ENCODE measurements at regions not wholly inside any gene's neighbourhood (a gene's known extent, or its start where the extent isn't known, plus 50 kb on each side); places are given as distances from the start of the nearest gene placed in this dataset.

- Mint-ChIP-seq H3K27me3 (ENCODE audit: unreplicated experiment) (no peaks in the 10 kb centered on the region), H3K27ac (ENCODE audit: unreplicated experiment) (no peak overlapping the region), H3K4me3 (ENCODE audit: unreplicated experiment) (no peak overlapping the region), H3K9me3 (ENCODE audit: unreplicated experiment) (peaks cover 2% of the 10 kb centered on the region), H3K36me3 (ENCODE audit: unreplicated experiment) (no peaks in the 10 kb centered on the region), H3K4me1 (ENCODE audit: low read depth, unreplicated experiment) (peaks cover 5% of the 10 kb centered on the region)
- TF ChIP-seq, protein P1, sequence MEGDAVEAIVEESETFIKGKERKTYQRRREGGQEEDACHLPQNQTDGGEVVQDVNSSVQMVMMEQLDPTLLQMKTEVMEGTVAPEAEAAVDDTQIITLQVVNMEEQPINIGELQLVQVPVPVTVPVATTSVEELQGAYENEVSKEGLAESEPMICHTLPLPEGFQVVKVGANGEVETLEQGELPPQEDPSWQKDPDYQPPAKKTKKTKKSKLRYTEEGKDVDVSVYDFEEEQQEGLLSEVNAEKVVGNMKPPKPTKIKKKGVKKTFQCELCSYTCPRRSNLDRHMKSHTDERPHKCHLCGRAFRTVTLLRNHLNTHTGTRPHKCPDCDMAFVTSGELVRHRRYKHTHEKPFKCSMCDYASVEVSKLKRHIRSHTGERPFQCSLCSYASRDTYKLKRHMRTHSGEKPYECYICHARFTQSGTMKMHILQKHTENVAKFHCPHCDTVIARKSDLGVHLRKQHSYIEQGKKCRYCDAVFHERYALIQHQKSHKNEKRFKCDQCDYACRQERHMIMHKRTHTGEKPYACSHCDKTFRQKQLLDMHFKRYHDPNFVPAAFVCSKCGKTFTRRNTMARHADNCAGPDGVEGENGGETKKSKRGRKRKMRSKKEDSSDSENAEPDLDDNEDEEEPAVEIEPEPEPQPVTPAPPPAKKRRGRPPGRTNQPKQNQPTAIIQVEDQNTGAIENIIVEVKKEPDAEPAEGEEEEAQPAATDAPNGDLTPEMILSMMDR (IDR thresholded peaks at IDR 0.05; ENCODE audit: partially characterized antibody, unreplicated experiment) = no peak
- DNase-seq = no peak
Measured at GRCh38 chr9:28762167-28762566, 1188.9 kb upstream of the C9orf72 start.

- Mint-ChIP-seq H3K36me3 (ENCODE audit: unreplicated experiment) (no peaks in the 10 kb centered on the region), H3K4me1 (ENCODE audit: low read depth, unreplicated experiment) (peaks cover 5% of the 10 kb centered on the region), H3K9me3 (ENCODE audit: unreplicated experiment) (peaks cover 2% of the 10 kb centered on the region), H3K27ac (ENCODE audit: unreplicated experiment) (no peak overlapping the region), H3K4me3 (ENCODE audit: unreplicated experiment) (no peak overlapping the region), H3K27me3 (ENCODE audit: unreplicated experiment) (no peaks in the 10 kb centered on the region)
- DNase-seq = no peak
- TF ChIP-seq, protein P1 (IDR thresholded peaks at IDR 0.05; ENCODE audit: partially characterized antibody, unreplicated experiment) = no peak
Measured at GRCh38 chr9:28764532-28764931, 1191.3 kb upstream of the C9orf72 start.

DNA sequence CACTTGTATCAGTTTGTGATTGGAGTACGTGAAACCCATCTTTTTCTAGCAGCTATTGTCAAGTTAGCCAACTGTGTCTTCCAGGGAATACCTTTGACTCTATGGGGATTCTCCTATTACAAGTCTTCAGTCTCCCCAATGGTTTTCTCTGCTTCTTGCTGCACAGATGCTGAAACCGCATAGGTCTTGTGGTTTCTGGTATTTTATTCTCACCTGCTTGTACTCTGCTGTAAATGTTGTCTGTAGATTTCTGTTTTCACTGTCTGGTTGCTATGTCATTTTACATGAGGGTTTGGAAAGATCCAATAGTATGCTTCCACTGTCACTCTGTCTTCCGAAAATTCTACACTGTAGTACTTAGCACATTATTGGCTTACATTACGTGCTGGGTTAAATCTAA is 1196.9 kb upstream of the C9orf72 start:
- TF ChIP-seq, protein P1 (IDR thresholded peaks at IDR 0.05; ENCODE audit: partially characterized antibody, unreplicated experiment) = no peak
- no peak for DNase-seq
- H3K4me3 Mint-ChIP-seq (ENCODE audit: unreplicated experiment) = no peak overlapping the region

DNA sequence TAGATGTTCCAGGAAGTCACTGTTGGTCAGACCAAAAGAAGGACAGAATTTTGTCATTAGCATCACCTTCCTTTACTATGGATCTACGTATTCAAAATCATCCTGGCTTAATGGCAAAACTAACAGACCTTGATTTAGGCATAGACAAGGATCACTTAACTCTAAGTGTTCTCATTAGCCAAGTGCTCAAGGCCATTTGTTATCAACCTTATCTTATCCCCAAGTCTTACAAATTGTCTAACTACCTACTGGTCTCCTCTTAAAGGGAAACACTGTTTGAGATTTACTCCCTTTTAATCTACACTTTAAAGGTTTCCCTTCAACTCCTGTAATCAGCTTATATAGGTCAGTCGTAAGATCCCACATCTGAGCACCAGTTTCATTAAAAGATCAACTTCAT is 1197.5 kb upstream of the C9orf72 start:
- H3K4me3 Mint-ChIP-seq (ENCODE audit: unreplicated experiment) = no peak overlapping the region
- no peak for DNase-seq

More for the DNA sequence above, 1196.9 kb upstream of the C9orf72 start:
- Mint-ChIP-seq H3K27ac (ENCODE audit: unreplicated experiment) (no peak overlapping the region), H3K27me3 (ENCODE audit: unreplicated experiment) (peaks cover 5% of the 10 kb centered on the region), H3K4me1 (ENCODE audit: low read depth, unreplicated experiment) (peaks cover 19% of the 10 kb centered on the region), H3K36me3 (ENCODE audit: unreplicated experiment) (no peaks in the 10 kb centered on the region), H3K9me3 (ENCODE audit: unreplicated experiment) (no peaks in the 10 kb centered on the region)

DNA sequence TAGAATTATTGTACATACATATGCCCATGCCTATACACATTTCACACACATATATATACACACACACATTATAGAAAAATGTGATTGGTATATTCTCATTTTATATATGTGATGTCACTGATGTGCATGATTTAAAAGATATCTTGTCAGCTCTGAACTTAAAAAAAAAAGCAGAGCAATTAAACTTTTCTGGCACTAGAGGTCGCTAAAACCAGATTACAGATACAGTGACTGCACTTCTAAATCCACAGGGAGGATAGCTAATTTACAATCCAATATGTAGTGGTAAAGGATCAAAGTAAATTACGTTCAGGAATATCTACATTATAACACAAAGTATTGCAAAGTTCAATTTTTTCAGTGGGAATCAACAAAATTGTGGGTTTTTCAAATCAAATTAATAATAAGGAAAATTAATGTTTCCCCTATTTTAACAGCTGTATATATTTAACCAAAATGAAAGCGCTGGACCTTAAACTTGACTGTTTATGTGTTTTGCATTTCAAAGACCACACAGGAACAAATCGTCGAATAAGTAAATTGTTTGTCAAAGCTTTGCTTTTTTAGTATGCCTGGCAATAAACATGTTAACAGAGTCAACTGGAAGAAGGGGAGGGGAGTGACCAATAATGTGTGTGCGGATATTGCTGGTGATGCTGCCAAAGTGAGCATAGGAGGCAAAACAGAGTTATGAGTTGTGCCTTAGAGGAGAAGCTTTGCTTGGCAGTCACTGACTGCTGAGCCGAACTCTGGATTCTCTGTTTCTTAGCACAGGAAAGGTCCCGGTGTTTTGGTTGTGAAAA is 1201.4 kb upstream of the C9orf72 start:
- Mint-ChIP-seq H3K27ac (ENCODE audit: unreplicated experiment) (no peak overlapping the region), H3K36me3 (ENCODE audit: unreplicated experiment) (no peaks in the 10 kb centered on the region), H3K4me3 (ENCODE audit: unreplicated experiment) (no peak overlapping the region), H3K27me3 (ENCODE audit: unreplicated experiment) (peaks cover 5% of the 10 kb centered on the region), H3K4me1 (ENCODE audit: low read depth, unreplicated experiment) (peaks cover 20% of the 10 kb centered on the region), H3K9me3 (ENCODE audit: unreplicated experiment) (no peaks in the 10 kb centered on the region)
- no peak for DNase-seq
- TF ChIP-seq, protein P1 (IDR thresholded peaks at IDR 0.05; ENCODE audit: partially characterized antibody, unreplicated experiment) = peak; percentile 76

More for the DNA sequence above, 1197.5 kb upstream of the C9orf72 start:
- Mint-ChIP-seq H3K27ac (ENCODE audit: unreplicated experiment) (no peak overlapping the region), H3K36me3 (ENCODE audit: unreplicated experiment) (no peaks in the 10 kb centered on the region), H3K27me3 (ENCODE audit: unreplicated experiment) (peaks cover 5% of the 10 kb centered on the region), H3K4me1 (ENCODE audit: low read depth, unreplicated experiment) (peaks cover 15% of the 10 kb centered on the region), H3K9me3 (ENCODE audit: unreplicated experiment) (no peaks in the 10 kb centered on the region)
- TF ChIP-seq, protein P1 (IDR thresholded peaks at IDR 0.05; ENCODE audit: partially characterized antibody, unreplicated experiment) = no peak
